K562 (cell line): ENCODE measurements at regions not wholly inside any gene's neighbourhood (a gene's known extent, or its start where the extent isn't known, plus 50 kb on each side); places are given as distances from the start of the nearest gene placed in this dataset.
A peak's percentile ranks its signal among the peaks of the same experiment; 100 is the strongest.

Experiments
- BRF1 ChIP-seq: IDR thresholded peaks from 3 replicates; pipeline ENCODE4 v1.6.1; 2011; ENCODE audit warnings: borderline replicate concordance, mild to moderate bottlenecking; ENCODE audit not compliant: insufficient read length; ENCODE audit errors: extremely low read depth
- CREM ChIP-seq: IDR thresholded peaks from 2 replicates; pipeline ENCODE4 v1.6.1; 2014; ENCODE audit warnings: antibody characterized with exemption, low read depth
- DDX20 ChIP-seq: fragments of 450-650 bp; IDR thresholded peaks from 2 replicates; pipeline ENCODE4 v1.6.1; 2016; ENCODE audit warnings: missing genetic modification characterization, low read depth, mild to moderate bottlenecking, missing compliant biosample characterization, moderate library complexity
- IRF1 ChIP-seq: sonication (generic); formaldehyde crosslinking; IDR thresholded peaks from 2 replicates; pipeline ENCODE4 v1.8.0; 2022; ENCODE audit warnings: missing genetic modification reagents, mild to moderate bottlenecking, borderline replicate concordance
- RHOXF2B ChIP-seq: fragments of 250-450 bp; sonication (Bioruptor Pico); conservative IDR thresholded peaks from 2 replicates; pipeline ENCODE4 v1.5.1; 2021
- TEAD4 ChIP-seq, 2 experiments: sonication (generic) in 1 of 2; formaldehyde crosslinking in 1 of 2; IDR thresholded peaks; 2 replicates each; pipeline versions ENCODE4 v1.6.1 to v1.8.0; 2012 to 2022; ENCODE audit warnings: borderline replicate concordance in 1 of 2, inconsistent platforms in 1 of 2, low read length in 1 of 2, mild to moderate bottlenecking in 1 of 2, missing genetic modification reagents in 1 of 2
- ZBTB17 ChIP-seq: fragments of 450-650 bp; formaldehyde crosslinking; IDR thresholded peaks from 2 replicates; pipeline ENCODE4 v1.4.0; 2020; ENCODE audit warnings: mild to moderate bottlenecking
- ZEB2 ChIP-seq: fragments of 450-650 bp; IDR thresholded peaks from 2 replicates; pipeline ENCODE4 v1.6.1; 2016
- ZNF175 ChIP-seq: fragments of 200-800 bp; sonication (Bioruptor generic); IDR thresholded peaks from 2 replicates; pipeline ENCODE4 v1.6.1; 2016; ENCODE audit warnings: low read depth, mild to moderate bottlenecking, missing genetic modification characterization, missing compliant biosample characterization
- ZNF212 ChIP-seq: fragments of 450-650 bp; formaldehyde crosslinking; IDR thresholded peaks from 2 replicates; pipeline ENCODE4 v1.4.0; 2020; ENCODE audit warnings: mild to moderate bottlenecking
- ZNF785 ChIP-seq: fragments of 250-450 bp; sonication (Bioruptor Pico); IDR thresholded peaks from 2 replicates; pipeline ENCODE4 v1.4.0; 2020; ENCODE audit warnings: mild to moderate bottlenecking
- TF ChIP-seq, protein P1 (sequence below): fragments of 250-450 bp; sonication (Bioruptor Pico); IDR thresholded peaks from 2 replicates; pipeline ENCODE4 v1.4.0; 2020; ENCODE audit warnings: mild to moderate bottlenecking, moderate library complexity
- TF ChIP-seq, protein P2 (sequence below): fragments of 200-800 bp; sonication (Bioruptor generic); IDR thresholded peaks from 2 replicates; pipeline ENCODE4 v1.6.1; 2017; ENCODE audit warnings: missing genetic modification characterization, missing compliant biosample characterization
- TF ChIP-seq, protein P3 (sequence below): fragments of 450-650 bp; IDR thresholded peaks from 2 replicates; pipeline ENCODE4 v1.6.1; 2014; ENCODE audit warnings: low read depth, mild to moderate bottlenecking, moderate library complexity, borderline replicate concordance
- TF ChIP-seq, protein P4 (sequence below), 2 experiments: fragments of 450-650 bp in 1 of 2; sonication (generic) in 1 of 2; formaldehyde crosslinking; conservative IDR thresholded peaks; 2 replicates each; pipeline versions ENCODE4 v1.4.0 to v1.8.1; 2020 to 2022; ENCODE audit warnings: mild to moderate bottlenecking in 1 of 2, missing genetic modification reagents in 1 of 2
- TF ChIP-seq, protein P5 (sequence below), 2 experiments: fragments of 200-800 bp in 1 of 2; sonication (Bioruptor generic) in 1 of 2; sonication (generic) in 1 of 2; formaldehyde crosslinking in 1 of 2; IDR thresholded peaks in 1 of 2; conservative IDR thresholded peaks in 1 of 2; 2 replicates each; pipeline versions ENCODE4 v1.5.0 to v1.6.1; 2016 to 2020; ENCODE audit warnings: missing compliant biosample characterization in 1 of 2, missing genetic modification characterization in 1 of 2, missing genetic modification reagents in 1 of 2

DNA sequence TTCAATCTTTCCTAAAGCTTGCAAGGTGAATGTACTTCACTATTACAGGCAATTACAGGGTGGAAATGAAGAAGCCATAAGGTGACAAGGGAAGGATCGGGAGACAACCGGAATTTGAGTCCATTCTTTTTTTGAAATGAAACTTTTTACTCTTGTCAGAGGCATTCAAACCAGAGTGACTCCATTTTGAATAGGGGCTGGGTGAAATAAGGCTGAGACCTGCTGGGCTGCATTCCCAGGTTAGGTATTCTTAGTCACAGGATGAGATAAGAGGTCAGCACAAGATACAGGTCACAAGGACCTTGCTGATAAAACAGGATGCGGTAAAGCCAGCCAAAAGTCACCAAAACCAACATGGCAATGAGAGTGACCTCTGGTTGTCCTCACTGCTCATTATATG lies 363.3 kb downstream of the TYW1 start (continued):
- TF ChIP-seq, protein P1, sequence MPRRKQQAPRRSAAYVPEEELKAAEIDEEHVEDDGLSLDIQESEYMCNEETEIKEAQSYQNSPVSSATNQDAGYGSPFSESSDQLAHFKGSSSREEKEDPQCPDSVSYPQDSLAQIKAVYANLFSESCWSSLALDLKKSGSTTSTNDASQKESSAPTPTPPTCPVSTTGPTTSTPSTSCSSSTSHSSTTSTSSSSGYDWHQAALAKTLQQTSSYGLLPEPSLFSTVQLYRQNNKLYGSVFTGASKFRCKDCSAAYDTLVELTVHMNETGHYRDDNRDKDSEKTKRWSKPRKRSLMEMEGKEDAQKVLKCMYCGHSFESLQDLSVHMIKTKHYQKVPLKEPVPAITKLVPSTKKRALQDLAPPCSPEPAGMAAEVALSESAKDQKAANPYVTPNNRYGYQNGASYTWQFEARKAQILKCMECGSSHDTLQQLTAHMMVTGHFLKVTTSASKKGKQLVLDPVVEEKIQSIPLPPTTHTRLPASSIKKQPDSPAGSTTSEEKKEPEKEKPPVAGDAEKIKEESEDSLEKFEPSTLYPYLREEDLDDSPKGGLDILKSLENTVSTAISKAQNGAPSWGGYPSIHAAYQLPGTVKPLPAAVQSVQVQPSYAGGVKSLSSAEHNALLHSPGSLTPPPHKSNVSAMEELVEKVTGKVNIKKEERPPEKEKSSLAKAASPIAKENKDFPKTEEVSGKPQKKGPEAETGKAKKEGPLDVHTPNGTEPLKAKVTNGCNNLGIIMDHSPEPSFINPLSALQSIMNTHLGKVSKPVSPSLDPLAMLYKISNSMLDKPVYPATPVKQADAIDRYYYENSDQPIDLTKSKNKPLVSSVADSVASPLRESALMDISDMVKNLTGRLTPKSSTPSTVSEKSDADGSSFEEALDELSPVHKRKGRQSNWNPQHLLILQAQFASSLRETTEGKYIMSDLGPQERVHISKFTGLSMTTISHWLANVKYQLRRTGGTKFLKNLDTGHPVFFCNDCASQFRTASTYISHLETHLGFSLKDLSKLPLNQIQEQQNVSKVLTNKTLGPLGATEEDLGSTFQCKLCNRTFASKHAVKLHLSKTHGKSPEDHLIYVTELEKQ (CRISPR knock-in tag), result peak; percentile 90
- TF ChIP-seq RHOXF2B, result 0 out of 2 replicates have a peak, but pooled peaks have one; percentile 32
- TF ChIP-seq ZBTB17 (CRISPR knock-in tag), result peak; percentile 67; the same call in 1 of the 2 replicates
- TF ChIP-seq BRF1, result no peak
- TF ChIP-seq CREM, result 0 out of 2 replicates have a peak, but pooled peaks have one; percentile 21
- TF ChIP-seq DDX20 (tag), result peak; percentile 91
- peak; percentile 89; the same call in 1 of the 2 replicates for TF ChIP-seq ZNF175 (CRISPR knock-in tag)
- no peak for TF ChIP-seq IRF1 (CRISPR knock-in tag)
- TF ChIP-seq ZNF212 (CRISPR knock-in tag), result 0 out of 2 replicates have a peak, but pooled peaks have one; percentile 46
- TF ChIP-seq, protein P2, sequence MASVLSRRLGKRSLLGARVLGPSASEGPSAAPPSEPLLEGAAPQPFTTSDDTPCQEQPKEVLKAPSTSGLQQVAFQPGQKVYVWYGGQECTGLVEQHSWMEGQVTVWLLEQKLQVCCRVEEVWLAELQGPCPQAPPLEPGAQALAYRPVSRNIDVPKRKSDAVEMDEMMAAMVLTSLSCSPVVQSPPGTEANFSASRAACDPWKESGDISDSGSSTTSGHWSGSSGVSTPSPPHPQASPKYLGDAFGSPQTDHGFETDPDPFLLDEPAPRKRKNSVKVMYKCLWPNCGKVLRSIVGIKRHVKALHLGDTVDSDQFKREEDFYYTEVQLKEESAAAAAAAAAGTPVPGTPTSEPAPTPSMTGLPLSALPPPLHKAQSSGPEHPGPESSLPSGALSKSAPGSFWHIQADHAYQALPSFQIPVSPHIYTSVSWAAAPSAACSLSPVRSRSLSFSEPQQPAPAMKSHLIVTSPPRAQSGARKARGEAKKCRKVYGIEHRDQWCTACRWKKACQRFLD, result peak; percentile 97
- TF ChIP-seq, protein P3, sequence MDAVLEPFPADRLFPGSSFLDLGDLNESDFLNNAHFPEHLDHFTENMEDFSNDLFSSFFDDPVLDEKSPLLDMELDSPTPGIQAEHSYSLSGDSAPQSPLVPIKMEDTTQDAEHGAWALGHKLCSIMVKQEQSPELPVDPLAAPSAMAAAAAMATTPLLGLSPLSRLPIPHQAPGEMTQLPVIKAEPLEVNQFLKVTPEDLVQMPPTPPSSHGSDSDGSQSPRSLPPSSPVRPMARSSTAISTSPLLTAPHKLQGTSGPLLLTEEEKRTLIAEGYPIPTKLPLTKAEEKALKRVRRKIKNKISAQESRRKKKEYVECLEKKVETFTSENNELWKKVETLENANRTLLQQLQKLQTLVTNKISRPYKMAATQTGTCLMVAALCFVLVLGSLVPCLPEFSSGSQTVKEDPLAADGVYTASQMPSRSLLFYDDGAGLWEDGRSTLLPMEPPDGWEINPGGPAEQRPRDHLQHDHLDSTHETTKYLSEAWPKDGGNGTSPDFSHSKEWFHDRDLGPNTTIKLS, result no peak
- TF ChIP-seq, protein P4, sequence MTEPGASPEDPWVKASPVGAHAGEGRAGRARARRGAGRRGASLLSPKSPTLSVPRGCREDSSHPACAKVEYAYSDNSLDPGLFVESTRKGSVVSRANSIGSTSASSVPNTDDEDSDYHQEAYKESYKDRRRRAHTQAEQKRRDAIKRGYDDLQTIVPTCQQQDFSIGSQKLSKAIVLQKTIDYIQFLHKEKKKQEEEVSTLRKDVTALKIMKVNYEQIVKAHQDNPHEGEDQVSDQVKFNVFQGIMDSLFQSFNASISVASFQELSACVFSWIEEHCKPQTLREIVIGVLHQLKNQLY (CRISPR knock-in tag; conservative IDR thresholded peaks at IDR 0.05), result no peak
- TF ChIP-seq ZNF785 (CRISPR knock-in tag), result peak; percentile 73; the same call in 1 of the 2 replicates
- TF ChIP-seq TEAD4 (IDR thresholded peaks at IDR 0.05; ENCODE audit: low read length), result 0 out of 2 replicates have a peak, but pooled peaks have one; percentile 34
- TF ChIP-seq TEAD4 (CRISPR knock-in tag; IDR thresholded peaks at IDR 0.05; ENCODE audit: borderline replicate concordance), result no peak
- TF ChIP-seq ZEB2, result peak; percentile 62; the same call in 1 of the 2 replicates
- TF ChIP-seq, protein P5, sequence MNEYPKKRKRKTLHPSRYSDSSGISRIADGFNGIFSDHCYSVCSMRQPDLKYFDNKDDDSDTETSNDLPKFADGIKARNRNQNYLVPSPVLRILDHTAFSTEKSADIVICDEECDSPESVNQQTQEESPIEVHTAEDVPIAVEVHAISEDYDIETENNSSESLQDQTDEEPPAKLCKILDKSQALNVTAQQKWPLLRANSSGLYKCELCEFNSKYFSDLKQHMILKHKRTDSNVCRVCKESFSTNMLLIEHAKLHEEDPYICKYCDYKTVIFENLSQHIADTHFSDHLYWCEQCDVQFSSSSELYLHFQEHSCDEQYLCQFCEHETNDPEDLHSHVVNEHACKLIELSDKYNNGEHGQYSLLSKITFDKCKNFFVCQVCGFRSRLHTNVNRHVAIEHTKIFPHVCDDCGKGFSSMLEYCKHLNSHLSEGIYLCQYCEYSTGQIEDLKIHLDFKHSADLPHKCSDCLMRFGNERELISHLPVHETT (CRISPR knock-in tag; conservative IDR thresholded peaks at IDR 0.05 in 1 of 2, IDR thresholded peaks at IDR 0.05 in 1 of 2), result peak in 1 of 2 experiments; percentile 67; a peak in 2 of 4 replicates
